ENCODE measurements at regions not wholly inside any gene's neighbourhood (a gene's known extent, or its start where the extent isn't known, plus 50 kb on each side); places are given as distances from the start of the nearest gene placed in this dataset.

GRCh38 chr12:41891226-41891625 lies 253.4 kb downstream of the GXYLT1 start:
- TF ChIP-seq FOXP2 (optimal IDR thresholded peaks at IDR 0.05; ENCODE audit: control extremely low read depth, extremely low read length, insufficient read depth): no peak
- no peak for TF ChIP-seq POLR2AphosphoS5 (IDR thresholded peaks at IDR 0.05; ENCODE audit: borderline replicate concordance, low read depth, low read length)
- no peak for TF ChIP-seq EZH2 (IDR thresholded peaks at IDR 0.05)
- DNase-seq (ENCODE audit: low read depth, low spot score): no peak
- no peak overlapping the region for H3K4me3 ChIP-seq
- no peak overlapping the region for H3K27ac ChIP-seq
- no peaks in the 10 kb centered on the region for H3K36me3 ChIP-seq (ENCODE audit: insufficient read depth, low read length)
- no peak overlapping the region for H3K9ac ChIP-seq (ENCODE audit: insufficient read length)
- H3K9me3 ChIP-seq (ENCODE audit: low read depth, low read length): no peaks in the 10 kb centered on the region

GRCh38 chr12:41888285-41888684 lies 256.4 kb downstream of the GXYLT1 start:
- TF ChIP-seq EZH2 (IDR thresholded peaks at IDR 0.05) (no peak), POLR2AphosphoS5 (IDR thresholded peaks at IDR 0.05; ENCODE audit: borderline replicate concordance, low read depth, low read length) (no peak), FOXP2 (optimal IDR thresholded peaks at IDR 0.05; ENCODE audit: control extremely low read depth, extremely low read length, insufficient read depth) (no peak)
- Histone ChIP-seq H3K4me3 (no peak overlapping the region), H3K27ac (no peak overlapping the region), H3K9ac (ENCODE audit: insufficient read length) (no peak overlapping the region), H3K9me3 (ENCODE audit: low read depth, low read length) (no peaks in the 10 kb centered on the region), H3K36me3 (ENCODE audit: insufficient read depth, low read length) (no peaks in the 10 kb centered on the region)
- DNase-seq (ENCODE audit: low read depth, low spot score): no peak

GRCh38 chr12:41881891-41882805 lies 262.5 kb downstream of the GXYLT1 start:
- no peaks in the 10 kb centered on the region for H3K9me3 ChIP-seq (ENCODE audit: low read depth, low read length)
- H3K36me3 ChIP-seq (ENCODE audit: insufficient read depth, low read length): no peaks in the 10 kb centered on the region
- no peak overlapping the region for H3K9ac ChIP-seq (ENCODE audit: insufficient read length)
- no peak for DNase-seq (ENCODE audit: low read depth, low spot score)
- TF ChIP-seq POLR2AphosphoS5 (IDR thresholded peaks at IDR 0.05; ENCODE audit: borderline replicate concordance, low read depth, low read length): no peak
- TF ChIP-seq EZH2 (IDR thresholded peaks at IDR 0.05): no peak
- no peak for TF ChIP-seq FOXP2 (optimal IDR thresholded peaks at IDR 0.05; ENCODE audit: control extremely low read depth, extremely low read length, insufficient read depth)
- no peak overlapping the region for H3K27ac ChIP-seq
- no peak overlapping the region for H3K4me3 ChIP-seq

- H3K4me3 ChIP-seq: no peak overlapping the region
- no peaks in the 10 kb centered on the region for H3K9me3 ChIP-seq (ENCODE audit: low read depth, low read length)
- no peak for TF ChIP-seq EZH2 (IDR thresholded peaks at IDR 0.05)
- no peak for TF ChIP-seq FOXP2 (optimal IDR thresholded peaks at IDR 0.05; ENCODE audit: control extremely low read depth, extremely low read length, insufficient read depth)
- H3K27ac ChIP-seq: no peak overlapping the region
- DNase-seq (ENCODE audit: low read depth, low spot score): no peak
- H3K9ac ChIP-seq (ENCODE audit: insufficient read length): no peak overlapping the region
- H3K36me3 ChIP-seq (ENCODE audit: insufficient read depth, low read length): no peaks in the 10 kb centered on the region
Observed at GRCh38 chr12:41869432-41869831, 275.2 kb downstream of the GXYLT1 start.

GRCh38 chr12:41866878-41867430 lies 277.7 kb downstream of the GXYLT1 start:
- no peak for DNase-seq (ENCODE audit: low read depth, low spot score)
- TF ChIP-seq FOXP2 (optimal IDR thresholded peaks at IDR 0.05; ENCODE audit: control extremely low read depth, extremely low read length, insufficient read depth) (no peak), POLR2AphosphoS5 (IDR thresholded peaks at IDR 0.05; ENCODE audit: borderline replicate concordance, low read depth, low read length) (no peak), EZH2 (IDR thresholded peaks at IDR 0.05) (no peak)

GRCh38 chr12:41856228-41856627 lies 288.4 kb downstream of the GXYLT1 start:
- H3K9ac ChIP-seq (ENCODE audit: insufficient read length): no peak overlapping the region
- no peak overlapping the region for H3K27ac ChIP-seq
- no peak overlapping the region for H3K4me3 ChIP-seq
- no peaks in the 10 kb centered on the region for H3K9me3 ChIP-seq (ENCODE audit: low read depth, low read length)
- no peak for DNase-seq (ENCODE audit: low read depth, low spot score)
- TF ChIP-seq FOXP2 (optimal IDR thresholded peaks at IDR 0.05; ENCODE audit: control extremely low read depth, extremely low read length, insufficient read depth): no peak
- no peaks in the 10 kb centered on the region for H3K36me3 ChIP-seq (ENCODE audit: insufficient read depth, low read length)

More at GRCh38 chr12:41866878-41867430, 277.7 kb downstream of the GXYLT1 start:
- no peaks in the 10 kb centered on the region for H3K36me3 ChIP-seq (ENCODE audit: insufficient read depth, low read length)
- H3K9me3 ChIP-seq (ENCODE audit: low read depth, low read length): no peaks in the 10 kb centered on the region
- H3K4me3 ChIP-seq: no peak overlapping the region
- no peak overlapping the region for H3K27ac ChIP-seq
- H3K9ac ChIP-seq (ENCODE audit: insufficient read length): no peak overlapping the region

GRCh38 chr12:41850046-41850445 lies 294.6 kb downstream of the GXYLT1 start:
- peak; percentile 98 for DNase-seq (ENCODE audit: low read depth, low spot score)
- TF ChIP-seq EZH2 (IDR thresholded peaks at IDR 0.05) (no peak), FOXP2 (optimal IDR thresholded peaks at IDR 0.05; ENCODE audit: control extremely low read depth, extremely low read length, insufficient read depth) (no peak), POLR2AphosphoS5 (IDR thresholded peaks at IDR 0.05; ENCODE audit: borderline replicate concordance, low read depth, low read length) (peak; percentile 63; the same call in 1 of the 2 replicates)
- Histone ChIP-seq H3K36me3 (ENCODE audit: insufficient read depth, low read length) (no peaks in the 10 kb centered on the region), H3K27ac (no peak overlapping the region), H3K9me3 (ENCODE audit: low read depth, low read length) (no peaks in the 10 kb centered on the region), H3K4me3 (no peak overlapping the region), H3K9ac (ENCODE audit: insufficient read length) (no peak overlapping the region)

- no peaks in the 10 kb centered on the region for H3K36me3 ChIP-seq (ENCODE audit: insufficient read depth, low read length)
- no peak overlapping the region for H3K27ac ChIP-seq
- TF ChIP-seq FOXP2 (optimal IDR thresholded peaks at IDR 0.05; ENCODE audit: control extremely low read depth, extremely low read length, insufficient read depth) (no peak), POLR2AphosphoS5 (IDR thresholded peaks at IDR 0.05; ENCODE audit: borderline replicate concordance, low read depth, low read length) (no peak), EZH2 (IDR thresholded peaks at IDR 0.05) (no peak)
- H3K4me3 ChIP-seq: no peak overlapping the region
- H3K9ac ChIP-seq (ENCODE audit: insufficient read length): no peak overlapping the region
- no peaks in the 10 kb centered on the region for H3K9me3 ChIP-seq (ENCODE audit: low read depth, low read length)
- DNase-seq (ENCODE audit: low read depth, low spot score): no peak
Observed at GRCh38 chr12:41846718-41847117, 298.0 kb downstream of the GXYLT1 start.

Data from SK-N-MC (cell line).